ENCODE measurements at regions not wholly inside any gene's neighbourhood (a gene's known extent, or its start where the extent isn't known, plus 50 kb on each side); places are given as distances from the start of the nearest gene placed in this dataset.
"Not testable (repeated sequence)": the region's sequence is repeated elsewhere in the genome, so short reads cannot be mapped to it uniquely, and the experiment has no call there.

DNA sequence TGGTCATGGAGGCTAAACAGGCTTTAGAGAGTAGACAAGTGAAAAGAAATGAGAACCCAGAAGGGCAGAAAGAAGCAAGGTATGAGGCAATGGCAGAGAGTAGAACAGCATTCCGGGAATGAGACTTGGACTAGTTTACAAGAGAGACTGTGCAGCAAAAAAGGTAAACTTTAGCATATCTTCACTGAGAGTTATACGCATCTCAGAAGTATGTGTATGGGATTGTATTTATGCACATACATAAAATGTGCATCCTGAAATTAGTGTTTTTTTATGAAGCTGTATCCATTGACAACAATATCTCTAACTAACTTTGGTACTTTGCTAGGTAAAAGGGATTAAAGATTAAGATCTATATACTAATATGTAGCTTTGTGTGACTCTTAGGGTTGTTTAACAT is 753.6 kb downstream of the BCKDHB start:
- SMC1A ChIA-PET (ENCODE audit: uncharacterized antibody, unreplicated experiment): interaction anchor here (1.0 kb wide), 1 partner anchor 13 kb away, joined by 3 read pairs; no protein-coding TSS in a partner anchor
- Histone ChIP-seq H3K36me3 (ENCODE audit: control insufficient read depth in 2 of 2, insufficient read depth in 2 of 2, low read length in 1 of 2) (no peaks in the 10 kb centered on the region), H3K27ac (ENCODE audit: control insufficient read depth, insufficient read depth) (no peak overlapping the region), H3K4me2 (ENCODE audit: control insufficient read depth, insufficient read depth) (no peak overlapping the region), H2AFZ (ENCODE audit: control insufficient read depth, low read depth, low read length) (no peak overlapping the region), H3K4me3 (no peak overlapping the region), H3K9ac (ENCODE audit: control insufficient read depth, insufficient read depth, low read length) (no peak overlapping the region), H4K20me1 (ENCODE audit: control insufficient read depth, insufficient read depth) (no peaks in the 10 kb centered on the region), H3K27me3 (replicated peaks in 1 of 2; ENCODE audit: control insufficient read depth in 2 of 2, insufficient read depth in 2 of 2, low read length in 1 of 2) (no peaks in the 10 kb centered on the region), H3K4me1 (ENCODE audit: control insufficient read depth, insufficient read depth, low read length) (no peaks in the 10 kb centered on the region), H3K79me2 (ENCODE audit: control insufficient read depth, insufficient read depth, low read length) (no peaks in the 10 kb centered on the region), H3K9me3 (replicated peaks; ENCODE audit: control insufficient read depth, insufficient read depth, low read length) (no peaks in the 10 kb centered on the region)
- DNase-seq (ENCODE audit: low read depth, low spot score) (no peak), ATAC-seq (no peak), FAIRE-seq (no peak)
- intact Hi-C loops (cut with micrococcal nuclease; ENCODE audit: unreplicated experiment): no loop called here
- no TSS peak for BruUV-seq (replicated peaks)
- RAD21 ChIA-PET (ENCODE audit: unreplicated experiment): no interaction called here
- TF ChIP-seq EED (IDR thresholded peaks at IDR 0.05; ENCODE audit: low read depth) (no peak), HDAC6 (IDR thresholded peaks at IDR 0.05; ENCODE audit: unreplicated experiment) (no peak)
- WGBS (ENCODE audit: insufficient coverage, insufficient replicate concordance, low lambda C conversion rate, missing lambda C conversion rate): 50% methylated on average over 2 of the region's 2 CpGs
- CTCF ChIA-PET: no interaction called here
- POLR2A ChIA-PET: no interaction called here
- in situ Hi-C loops (cut with MboI): no loop called here

DNA sequence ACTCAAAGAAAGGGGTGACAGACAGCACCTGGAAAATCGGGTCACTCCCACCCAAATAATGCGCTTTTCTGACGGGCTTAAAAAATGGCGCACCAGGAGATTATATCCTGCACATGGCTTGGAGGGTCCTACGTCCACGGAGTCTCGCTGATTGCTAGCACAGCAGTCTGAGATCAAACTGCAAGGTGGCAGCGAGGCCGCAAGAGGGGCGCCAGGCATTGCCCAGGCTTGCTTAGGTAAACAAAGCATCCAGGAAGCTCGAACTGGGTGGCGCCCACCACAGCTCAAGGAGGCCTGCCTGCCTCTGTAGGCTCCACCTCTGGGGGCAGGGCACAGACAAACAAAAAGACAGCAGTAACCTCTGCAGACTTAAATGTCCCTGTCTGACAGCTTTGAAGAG is 741.5 kb downstream of the BCKDHB start:
- FAIRE-seq; H3K9me3 ChIP-seq (replicated peaks; ENCODE audit: control insufficient read depth, insufficient read depth, low read length); H3K9ac ChIP-seq (ENCODE audit: control insufficient read depth, insufficient read depth, low read length); H3K27me3 ChIP-seq (replicated peaks in 1 of 2; ENCODE audit: control insufficient read depth in 2 of 2, insufficient read depth in 2 of 2, low read length in 1 of 2); intact Hi-C loops (cut with micrococcal nuclease; ENCODE audit: unreplicated experiment); BruUV-seq (replicated peaks); H3K27ac ChIP-seq (ENCODE audit: control insufficient read depth, insufficient read depth); CTCF ChIA-PET; ATAC-seq; H2AFZ ChIP-seq (ENCODE audit: control insufficient read depth, low read depth, low read length); H3K4me1 ChIP-seq (ENCODE audit: control insufficient read depth, insufficient read depth, low read length); SMC1A ChIA-PET (ENCODE audit: uncharacterized antibody, unreplicated experiment); H3K4me2 ChIP-seq (ENCODE audit: control insufficient read depth, insufficient read depth); H3K79me2 ChIP-seq (ENCODE audit: control insufficient read depth, insufficient read depth, low read length); H4K20me1 ChIP-seq (ENCODE audit: control insufficient read depth, insufficient read depth); H3K36me3 ChIP-seq (ENCODE audit: control insufficient read depth in 2 of 2, insufficient read depth in 2 of 2, low read length in 1 of 2); RAD21 ChIA-PET (ENCODE audit: unreplicated experiment); H3K4me3 ChIP-seq; POLR2A ChIA-PET; in situ Hi-C loops (cut with MboI); DNase-seq (ENCODE audit: low read depth, low spot score): not testable (repeated sequence)
- WGBS (ENCODE audit: insufficient coverage, insufficient replicate concordance, low lambda C conversion rate, missing lambda C conversion rate): 50% methylated on average over 12 of the region's 12 CpGs
